Esophagus muscularis mucosa (tissue), 4 donors: ENCODE measurements at regions not wholly inside any gene's neighbourhood (a gene's known extent, or its start where the extent isn't known, plus 50 kb on each side); places are given as distances from the start of the nearest gene placed in this dataset.
"Not testable (repeated sequence)": the region's sequence is repeated elsewhere in the genome, so short reads cannot be mapped to it uniquely, and the experiment has no call there.

Source experiments
- DNase-seq: peaks from one replicate; pipeline ENCODE4 v3.0.0-alpha.2; 2017; ENCODE audit errors: extremely low spot score
- H3K27ac ChIP-seq, 4 donors: fragments of 200-600 bp; sonication (generic); replicated peaks in 1 of 4; 1 replicate in 3 of 4; 2 replicates in 1 of 4; pipeline ENCODE4 v1.5.1; 2016 to 2019; ENCODE audit warnings: mild to moderate bottlenecking in 1 of 4
- H3K27me3 ChIP-seq, 4 donors: fragments of 200-600 bp; sonication (generic); one replicate each; pipeline versions ENCODE4 v1.5.1 to v1.6.0; 2016 to 2019
- H3K36me3 ChIP-seq, 4 donors: fragments of 200-600 bp; sonication (generic); one replicate each; pipeline ENCODE4 v1.5.1; 2016 to 2019
- H3K4me1 ChIP-seq, 4 donors: fragments of 200-600 bp; sonication (generic); one replicate each; pipeline ENCODE4 v1.5.1; 2016 to 2019
- H3K4me3 ChIP-seq, 4 donors: fragments of 200-600 bp; sonication (generic); 1 replicate in 2 of 4; 2 replicates in 2 of 4; pipeline ENCODE4 v1.5.1; 2016 to 2019; ENCODE audit warnings: mild to moderate bottlenecking in 4 of 4, moderate library complexity in 1 of 4
- H3K9me3 ChIP-seq, 4 donors: fragments of 200-600 bp; sonication (generic); 1 replicate in 3 of 4; 2 replicates in 1 of 4; pipeline ENCODE4 v1.5.1; 2016 to 2019
- EP300 ChIP-seq: sonication (generic); formaldehyde crosslinking; IDR thresholded peaks from one replicate; pipeline ENCODE4 v1.6.1; 2017; ENCODE audit warnings: antibody characterized with exemption
- POLR2A ChIP-seq: fragments of 450-650 bp; IDR thresholded peaks from one replicate; pipeline ENCODE4 v1.6.1; 2017; ENCODE audit warnings: antibody characterized with exemption, moderate library complexity, mild to moderate bottlenecking, low read depth
- POLR2AphosphoS5 ChIP-seq, 2 donors: sonication (generic); formaldehyde crosslinking; IDR thresholded peaks; one replicate each; pipeline ENCODE4 v1.6.1; 2017; ENCODE audit warnings: antibody characterized with exemption in 2 of 2
- WGBS: methylation state at CpG from one replicate; pipeline ENCODE4 v1.1.5; 2018; 5-methylcytosine and 5-hydroxymethylcytosine counted together
- intact Hi-C: fragments of 100-400 bp; cut with DNase I; formaldehyde crosslinking; loops from one replicate; pipeline ENCODE4 v1.15.1; 2023
- TF ChIP-seq, protein P1 (sequence below), 3 experiments: fragments of 200-600 bp in 2 of 3; fragments of 450-650 bp in 1 of 3; sonication (generic) in 2 of 3; IDR thresholded peaks; one replicate each; pipeline ENCODE4 v1.5.1; 2017 to 2019; ENCODE audit warnings: antibody characterized with exemption in 3 of 3, mild to moderate bottlenecking in 2 of 3, moderate library complexity in 1 of 3

DNA sequence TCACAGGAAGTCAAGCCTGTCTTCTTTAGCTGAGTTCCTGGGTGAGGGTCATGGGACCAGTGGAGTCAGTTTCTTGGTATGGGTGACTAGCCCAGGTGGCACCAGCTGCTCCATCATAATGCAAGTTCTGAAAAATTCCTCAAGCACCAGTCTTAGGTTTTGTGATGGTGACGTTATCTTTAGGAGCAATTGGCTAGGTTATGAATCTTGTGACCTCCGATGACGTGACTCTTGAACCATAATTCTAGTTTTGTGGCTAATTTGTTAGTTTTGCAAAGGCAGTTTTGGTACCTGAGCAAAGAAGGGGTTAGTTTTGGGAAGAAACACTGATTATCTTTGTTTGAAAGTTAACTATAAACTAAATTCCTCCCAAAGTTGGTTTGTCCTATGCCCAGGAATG, 608.4 kb downstream of the VGLL3 start:
- WGBS = 82% methylated on average over 3 of the region's 3 CpGs
- H3K4me1 ChIP-seq = no peaks in the 10 kb centered on the region
- H3K4me3 ChIP-seq = no peak overlapping the region
- no peaks in the 10 kb centered on the region for H3K27me3 ChIP-seq
- intact Hi-C loops = no loop called here
- H3K36me3 ChIP-seq = no peaks in the 10 kb centered on the region
- no peaks in the 10 kb centered on the region for H3K9me3 ChIP-seq
- TF ChIP-seq POLR2A (no peak), EP300 (no peak), POLR2AphosphoS5 (IDR thresholded peaks at IDR 0.05) (no peak)
- TF ChIP-seq, protein P1, sequence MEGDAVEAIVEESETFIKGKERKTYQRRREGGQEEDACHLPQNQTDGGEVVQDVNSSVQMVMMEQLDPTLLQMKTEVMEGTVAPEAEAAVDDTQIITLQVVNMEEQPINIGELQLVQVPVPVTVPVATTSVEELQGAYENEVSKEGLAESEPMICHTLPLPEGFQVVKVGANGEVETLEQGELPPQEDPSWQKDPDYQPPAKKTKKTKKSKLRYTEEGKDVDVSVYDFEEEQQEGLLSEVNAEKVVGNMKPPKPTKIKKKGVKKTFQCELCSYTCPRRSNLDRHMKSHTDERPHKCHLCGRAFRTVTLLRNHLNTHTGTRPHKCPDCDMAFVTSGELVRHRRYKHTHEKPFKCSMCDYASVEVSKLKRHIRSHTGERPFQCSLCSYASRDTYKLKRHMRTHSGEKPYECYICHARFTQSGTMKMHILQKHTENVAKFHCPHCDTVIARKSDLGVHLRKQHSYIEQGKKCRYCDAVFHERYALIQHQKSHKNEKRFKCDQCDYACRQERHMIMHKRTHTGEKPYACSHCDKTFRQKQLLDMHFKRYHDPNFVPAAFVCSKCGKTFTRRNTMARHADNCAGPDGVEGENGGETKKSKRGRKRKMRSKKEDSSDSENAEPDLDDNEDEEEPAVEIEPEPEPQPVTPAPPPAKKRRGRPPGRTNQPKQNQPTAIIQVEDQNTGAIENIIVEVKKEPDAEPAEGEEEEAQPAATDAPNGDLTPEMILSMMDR (IDR thresholded peaks at IDR 0.05) = no peak
- H3K27ac ChIP-seq = no peak overlapping the region
- DNase-seq = no peak

- Histone ChIP-seq H3K4me3 (no peak overlapping the region), H3K36me3 (no peaks in the 10 kb centered on the region), H3K27me3 (no peaks in the 10 kb centered on the region), H3K27ac (no peak overlapping the region), H3K4me1 (no peaks in the 10 kb centered on the region), H3K9me3 (no peaks in the 10 kb centered on the region)
- TF ChIP-seq EP300 = no peak
- TF ChIP-seq POLR2A = no peak
- TF ChIP-seq POLR2AphosphoS5 (IDR thresholded peaks at IDR 0.05) = no peak
- intact Hi-C loops = no loop called here
- WGBS = 89% methylated on average over 2 of the region's 2 CpGs
- no peak for DNase-seq
Measured at GRCh38 chr3:86381247-86381646, 609.7 kb downstream of the VGLL3 start.

DNA sequence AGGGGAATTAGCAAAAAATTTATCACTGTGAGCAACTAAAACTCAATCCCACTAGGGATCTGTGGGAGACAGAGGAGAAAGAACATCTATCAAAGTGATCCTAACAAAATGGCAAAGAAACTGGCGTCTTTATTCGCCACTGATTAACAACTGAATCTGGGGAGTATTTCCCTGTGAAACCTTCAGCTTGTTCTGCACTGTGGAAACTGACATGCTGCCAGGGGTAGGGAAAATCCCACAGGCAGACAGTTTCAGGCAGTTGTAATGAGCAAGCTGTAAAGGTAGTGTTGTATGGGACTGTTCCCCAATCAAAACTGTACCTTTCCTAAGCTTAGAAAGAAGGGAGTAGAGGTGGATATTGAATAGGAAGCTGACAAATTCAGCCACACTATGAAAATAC, 611.7 kb downstream of the VGLL3 start:
- DNase-seq = no peak
- Histone ChIP-seq H3K27ac (no peak overlapping the region), H3K4me3 (no peak overlapping the region), H3K9me3 (no peaks in the 10 kb centered on the region), H3K4me1 (no peaks in the 10 kb centered on the region), H3K36me3 (no peaks in the 10 kb centered on the region), H3K27me3 (no peaks in the 10 kb centered on the region)
- intact Hi-C loops = no loop called here
- TF ChIP-seq EP300 = no peak
- TF ChIP-seq, protein P1 (IDR thresholded peaks at IDR 0.05) = no peak
- no peak for TF ChIP-seq POLR2A
- no peak for TF ChIP-seq POLR2AphosphoS5 (IDR thresholded peaks at IDR 0.05)
- WGBS = 44% methylated on average over 2 of the region's 2 CpGs

- Histone ChIP-seq H3K36me3 (no peaks in the 10 kb centered on the region), H3K27ac (no peak overlapping the region), H3K4me3 (no peak overlapping the region), H3K27me3 (no peaks in the 10 kb centered on the region), H3K9me3 (no peaks in the 10 kb centered on the region), H3K4me1 (no peaks in the 10 kb centered on the region)
- intact Hi-C loops = no loop called here
- DNase-seq = no peak
- 69% methylated on average over 2 of the region's 2 CpGs for WGBS
- TF ChIP-seq, protein P1 (IDR thresholded peaks at IDR 0.05) = no peak
- TF ChIP-seq EP300 (no peak), POLR2A (no peak)
Measured at GRCh38 chr3:86378829-86379228, 612.1 kb downstream of the VGLL3 start.

GRCh38 chr3:86335566-86335965, 655.4 kb downstream of the VGLL3 start:
- DNase-seq, H3K36me3 ChIP-seq, H3K27me3 ChIP-seq, H3K27ac ChIP-seq, H3K4me1 ChIP-seq, H3K9me3 ChIP-seq, intact Hi-C loops, H3K4me3 ChIP-seq: not testable (repeated sequence)
- WGBS = 90% methylated on average over 6 of the region's 6 CpGs

GRCh38 chr3:86333636-86334035, 657.3 kb downstream of the VGLL3 start:
- no peaks in the 10 kb centered on the region for H3K4me1 ChIP-seq
- intact Hi-C loops = no loop called here
- H3K27ac ChIP-seq = no peak overlapping the region
- 84% methylated on average over 3 of the region's 3 CpGs for WGBS
- DNase-seq = no peak
- no peaks in the 10 kb centered on the region for H3K27me3 ChIP-seq
- H3K9me3 ChIP-seq = no peaks in the 10 kb centered on the region
- no peak overlapping the region for H3K4me3 ChIP-seq
- no peaks in the 10 kb centered on the region for H3K36me3 ChIP-seq
- TF ChIP-seq POLR2AphosphoS5 (IDR thresholded peaks at IDR 0.05) = no peak
- no peak for TF ChIP-seq POLR2A
- TF ChIP-seq, protein P1 (IDR thresholded peaks at IDR 0.05) = no peak
- no peak for TF ChIP-seq EP300
